Neural progenitor cell (in vitro differentiated cells): ENCODE measurements at regions not wholly inside any gene's neighbourhood (a gene's known extent, or its start where the extent isn't known, plus 50 kb on each side); places are given as distances from the start of the nearest gene placed in this dataset.
"Not testable (repeated sequence)": the region's sequence is repeated elsewhere in the genome, so short reads cannot be mapped to it uniquely, and the experiment has no call there.

Experiments
- DNase-seq: peaks from one replicate; pipeline ENCODE4 v3.0.0-alpha.2; 2016; ENCODE audit warnings: low spot score
- H2AFZ ChIP-seq: fragments of 200-600 bp; sonication (generic); replicated peaks from 2 replicates; pipeline ENCODE4 v1.6.1; 2016; ENCODE audit warnings: antibody characterized with exemption
- H3F3A ChIP-seq: fragments of 200-600 bp; sonication (generic); 2 replicates; pipeline ENCODE4 v1.6.1; 2016; ENCODE audit warnings: antibody characterized with exemption, low read depth
- H3K27ac ChIP-seq: fragments of 200-600 bp; sonication (generic); 2 replicates; pipeline ENCODE4 v1.5.1; 2016; ENCODE audit warnings: mild to moderate bottlenecking
- H3K27me3 ChIP-seq: fragments of 200-600 bp; sonication (generic); 2 replicates; pipeline ENCODE4 v1.6.1; 2016; ENCODE audit warnings: mild to moderate bottlenecking, moderate library complexity
- H3K36me3 ChIP-seq: fragments of 200-600 bp; sonication (generic); 2 replicates; pipeline ENCODE4 v1.5.1; 2016
- H3K4me1 ChIP-seq: fragments of 200-600 bp; sonication (generic); 2 replicates; pipeline ENCODE4 v1.6.1; 2016; ENCODE audit warnings: mixed run types
- H3K4me2 ChIP-seq: fragments of 200-600 bp; sonication (generic); 2 replicates; pipeline ENCODE4 v1.6.1; 2016
- H3K4me3 ChIP-seq: fragments of 200-600 bp; sonication (generic); 2 replicates; pipeline ENCODE4 v1.5.1; 2016
- H3K79me2 ChIP-seq: fragments of 200-600 bp; sonication (generic); 2 replicates; pipeline ENCODE4 v1.6.1; 2016; ENCODE audit warnings: low read depth
- H3K9ac ChIP-seq: fragments of 200-600 bp; sonication (generic); 2 replicates; pipeline ENCODE4 v1.6.1; 2016
- H3K9me3 ChIP-seq: fragments of 200-600 bp; sonication (generic); 2 replicates; pipeline ENCODE4 v1.5.1; 2016; ENCODE audit warnings: low read depth
- H4K20me1 ChIP-seq: fragments of 200-600 bp; sonication (generic); 2 replicates; pipeline ENCODE4 v1.6.1; 2016; ENCODE audit warnings: low read depth
- H3K27ac Mint-ChIP-seq: 3 replicates; pipeline ENCODE4 v1.8.0; 2021; ENCODE audit warnings: mixed read lengths
- H3K27me3 Mint-ChIP-seq: 2 replicates; pipeline ENCODE4 v1.8.0; 2022; ENCODE audit warnings: low read depth, mild to moderate bottlenecking, inconsistent platforms, moderate library complexity, mixed read lengths; ENCODE audit not compliant: insufficient read depth
- H3K36me3 Mint-ChIP-seq: 3 replicates; pipeline ENCODE4 v1.8.0; 2021; ENCODE audit warnings: mixed read lengths
- H3K4me1 Mint-ChIP-seq: 3 replicates; pipeline ENCODE4 v1.8.0; 2021; ENCODE audit warnings: mixed read lengths
- H3K4me3 Mint-ChIP-seq: 3 replicates; pipeline ENCODE4 v1.8.0; 2021; ENCODE audit warnings: mild to moderate bottlenecking, moderate library complexity, mixed read lengths
- H3K9me3 Mint-ChIP-seq: 3 replicates; pipeline ENCODE4 v1.8.0; 2020; ENCODE audit warnings: mixed read lengths
- CTCF ChIP-seq: fragments of 200-600 bp; sonication (generic); IDR thresholded peaks from 2 replicates; pipeline ENCODE4 v1.5.1; 2017; ENCODE audit warnings: antibody characterized with exemption, mild to moderate bottlenecking
- EZH2 ChIP-seq: fragments of 200-600 bp; sonication (generic); IDR thresholded peaks from 2 replicates; pipeline ENCODE4 v1.6.1; 2017; ENCODE audit warnings: antibody characterized with exemption, mild to moderate bottlenecking, moderate library complexity
- EZH2phosphoT487 ChIP-seq: fragments of 200-600 bp; sonication (generic); IDR thresholded peaks from 2 replicates; pipeline ENCODE4 v1.6.1; 2017; ENCODE audit warnings: antibody characterized with exemption

- Mint-ChIP-seq H3K9me3 (no peaks in the 10 kb centered on the region), H3K27ac (no peak overlapping the region), H3K36me3 (no peaks in the 10 kb centered on the region), H3K27me3 (no peaks in the 10 kb centered on the region), H3K4me3 (no peak overlapping the region), H3K4me1 (no peaks in the 10 kb centered on the region)
- no peak overlapping the region for H3K4me3 ChIP-seq
- H3F3A ChIP-seq, result no peaks in the 10 kb centered on the region
- no peaks in the 10 kb centered on the region for H3K36me3 ChIP-seq
- no peaks in the 10 kb centered on the region for H4K20me1 ChIP-seq
- DNase-seq, result no peak
- H3K9me3 ChIP-seq, result no peaks in the 10 kb centered on the region
- no peak overlapping the region for H2AFZ ChIP-seq
- no peak for TF ChIP-seq EZH2
- no peak for TF ChIP-seq EZH2phosphoT487
- TF ChIP-seq CTCF, result no peak
- H3K27me3 ChIP-seq, result no peaks in the 10 kb centered on the region
- H3K4me1 ChIP-seq, result no peaks in the 10 kb centered on the region
- H3K4me2 ChIP-seq, result no peak overlapping the region
- H3K9ac ChIP-seq, result no peak overlapping the region
- H3K27ac ChIP-seq, result no peak overlapping the region
- no peaks in the 10 kb centered on the region for H3K79me2 ChIP-seq
Observed at GRCh38 chr1:221575605-221576004, 166.3 kb downstream of the DUSP10 start.

- Histone ChIP-seq H3K4me3 (no peak overlapping the region), H4K20me1 (no peaks in the 10 kb centered on the region), H3K9me3 (no peaks in the 10 kb centered on the region), H3F3A (no peaks in the 10 kb centered on the region), H2AFZ (no peak overlapping the region), H3K27ac (no peak overlapping the region), H3K79me2 (no peaks in the 10 kb centered on the region), H3K4me2 (no peak overlapping the region), H3K4me1 (no peaks in the 10 kb centered on the region), H3K9ac (no peak overlapping the region), H3K27me3 (no peaks in the 10 kb centered on the region), H3K36me3 (no peaks in the 10 kb centered on the region)
- Mint-ChIP-seq H3K9me3 (no peaks in the 10 kb centered on the region), H3K27me3 (no peaks in the 10 kb centered on the region), H3K4me1 (no peaks in the 10 kb centered on the region), H3K4me3 (no peak overlapping the region), H3K36me3 (no peaks in the 10 kb centered on the region), H3K27ac (no peak overlapping the region)
- DNase-seq, result no peak
- TF ChIP-seq EZH2phosphoT487, result no peak
- TF ChIP-seq EZH2, result no peak
- no peak for TF ChIP-seq CTCF
Observed at GRCh38 chr1:221576268-221576667, 165.6 kb downstream of the DUSP10 start.

GRCh38 chr1:221583465-221583864 lies 158.4 kb downstream of the DUSP10 start:
- no peak for DNase-seq
- Histone ChIP-seq H3K79me2 (no peaks in the 10 kb centered on the region), H3F3A (no peaks in the 10 kb centered on the region), H4K20me1 (no peaks in the 10 kb centered on the region), H3K9me3 (peaks cover 7% of the 10 kb centered on the region), H3K27me3 (no peaks in the 10 kb centered on the region), H3K4me2 (no peak overlapping the region), H3K9ac (no peak overlapping the region), H3K36me3 (no peaks in the 10 kb centered on the region), H3K4me3 (no peak overlapping the region), H3K4me1 (no peaks in the 10 kb centered on the region), H3K27ac (no peak overlapping the region), H2AFZ (no peak overlapping the region)
- no peak overlapping the region for H3K27ac Mint-ChIP-seq
- H3K4me3 Mint-ChIP-seq, result no peak overlapping the region
- no peaks in the 10 kb centered on the region for H3K27me3 Mint-ChIP-seq
- no peak for TF ChIP-seq CTCF
- TF ChIP-seq EZH2, result no peak
- no peak for TF ChIP-seq EZH2phosphoT487
- H3K9me3 Mint-ChIP-seq, result peaks cover 8% of the 10 kb centered on the region
- H3K36me3 Mint-ChIP-seq, result no peaks in the 10 kb centered on the region
- no peaks in the 10 kb centered on the region for H3K4me1 Mint-ChIP-seq

- H4K20me1 ChIP-seq, H3K9me3 ChIP-seq, H3K27me3 ChIP-seq, H3K27ac Mint-ChIP-seq, H3K36me3 ChIP-seq, H3K4me1 Mint-ChIP-seq, DNase-seq, H3K4me2 ChIP-seq, H3K9me3 Mint-ChIP-seq, H3K27me3 Mint-ChIP-seq, H3K9ac ChIP-seq, H3K36me3 Mint-ChIP-seq, H3K4me1 ChIP-seq, H3K4me3 ChIP-seq, H3K79me2 ChIP-seq, H3K27ac ChIP-seq, H2AFZ ChIP-seq, H3K4me3 Mint-ChIP-seq, H3F3A ChIP-seq: not testable (repeated sequence)
Observed at GRCh38 chr1:221587013-221587412, 154.9 kb downstream of the DUSP10 start.

- H3K36me3 Mint-ChIP-seq, H3K27ac Mint-ChIP-seq, H3K79me2 ChIP-seq, H3K27me3 ChIP-seq, H3K36me3 ChIP-seq, H4K20me1 ChIP-seq, DNase-seq, H3K27ac ChIP-seq, H3K4me1 Mint-ChIP-seq, H3K9ac ChIP-seq, H3K27me3 Mint-ChIP-seq, H3K4me3 ChIP-seq, H3K4me1 ChIP-seq, H3F3A ChIP-seq, H2AFZ ChIP-seq, H3K4me2 ChIP-seq, H3K9me3 ChIP-seq, H3K4me3 Mint-ChIP-seq: not testable (repeated sequence)
- peaks cover 13% of the 10 kb centered on the region for H3K9me3 Mint-ChIP-seq
Observed at GRCh38 chr1:221591250-221591649, 150.6 kb downstream of the DUSP10 start.
